HL-60/S4 treated with retinoic acid at 250 ng/mL for 4 days and 3 days (cell line): ENCODE measurements at regions not wholly inside any gene's neighbourhood (a gene's known extent, or its start where the extent isn't known, plus 50 kb on each side); places are given as distances from the start of the nearest gene placed in this dataset.

Experiments
- in situ Hi-C: fragments of 300-500 bp; cut with MboI; formaldehyde crosslinking; loops from 2 replicates; pipeline ENCODE4 v1.7.0; 2022; ENCODE audit warnings: low sequenced_read_pairs

DNA sequence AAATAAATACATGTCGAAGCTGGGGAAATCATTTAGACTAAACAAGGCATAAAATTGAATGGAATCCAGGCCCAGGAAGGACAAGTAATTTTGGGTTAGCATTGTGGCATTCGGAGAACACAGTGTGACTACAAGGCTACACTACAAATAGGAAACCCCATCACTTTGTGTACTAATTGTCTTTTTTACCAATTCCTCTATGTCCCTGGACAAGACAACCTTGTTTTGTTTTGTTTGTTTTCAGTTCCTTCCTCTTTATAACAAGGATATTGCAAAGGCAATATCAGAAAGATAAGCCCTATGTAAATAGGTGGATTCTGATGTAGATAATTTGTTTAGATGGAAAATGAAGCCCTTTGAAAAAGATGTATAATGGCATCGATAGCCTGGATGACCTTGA, 215.9 kb upstream of the MKLN1 start:
- in situ Hi-C loops: no loop called here

- in situ Hi-C loops: no loop called here
Observed at GRCh38 chr7:131112431-131112830, 215.2 kb upstream of the MKLN1 start.

DNA sequence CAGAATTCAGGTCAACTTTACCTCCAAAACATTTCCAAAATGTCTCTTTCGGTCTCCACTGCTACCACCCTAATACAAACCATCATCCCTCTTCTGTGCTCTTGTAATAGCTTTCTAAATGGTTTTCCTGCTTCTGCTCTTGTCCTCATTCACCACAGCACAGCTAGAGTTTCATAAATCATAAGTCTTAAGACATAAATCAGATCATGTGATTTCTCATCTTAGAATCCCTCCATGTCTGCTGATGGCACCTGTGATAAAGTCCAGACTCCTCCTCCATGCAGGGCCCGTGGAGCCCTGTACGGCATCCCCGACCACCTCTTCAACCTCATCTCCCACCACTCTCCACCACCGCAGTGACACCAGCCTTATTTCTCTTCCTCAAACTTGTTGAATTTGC, 212.3 kb upstream of the MKLN1 start:
- in situ Hi-C loops: no loop called here

DNA sequence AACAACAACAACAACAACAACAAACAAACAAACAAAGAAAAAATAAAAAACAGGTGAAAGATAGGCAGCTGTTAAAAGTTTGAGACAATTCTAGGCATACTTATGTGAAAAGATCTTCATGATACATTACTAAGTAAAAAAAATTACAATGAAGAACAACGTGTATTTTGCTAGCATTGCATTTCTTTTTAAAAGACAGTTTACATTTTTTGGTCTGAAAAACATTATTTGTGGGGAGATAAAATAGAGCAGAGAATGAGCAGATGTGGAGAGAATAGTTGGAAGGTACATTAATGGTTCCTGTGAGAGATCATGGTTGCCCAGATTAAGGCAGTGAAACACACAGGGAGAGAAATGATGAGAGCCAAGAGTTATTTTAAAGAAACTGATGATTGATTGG, 210.2 kb upstream of the MKLN1 start:
- in situ Hi-C loops: no loop called here

DNA sequence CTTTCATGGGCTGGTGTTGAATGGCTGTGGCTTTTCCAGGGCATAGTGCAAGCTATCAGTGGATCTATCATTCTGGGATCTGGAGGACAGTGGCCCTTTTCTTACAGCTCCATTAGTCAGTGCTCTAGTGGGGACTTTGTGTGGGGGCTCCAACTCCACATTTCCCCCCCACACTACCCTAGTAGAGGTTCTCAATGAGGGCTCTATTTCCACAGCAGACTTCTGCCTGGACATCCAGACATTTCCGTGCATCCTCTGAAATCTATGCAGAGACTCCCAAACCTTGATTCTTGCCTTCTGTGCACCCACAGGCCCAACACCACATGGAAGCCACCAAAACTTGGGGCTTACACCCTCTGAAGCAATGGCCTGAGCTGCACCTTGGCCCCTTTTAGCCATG, 208.3 kb upstream of the MKLN1 start:
- in situ Hi-C loops: no loop called here

DNA sequence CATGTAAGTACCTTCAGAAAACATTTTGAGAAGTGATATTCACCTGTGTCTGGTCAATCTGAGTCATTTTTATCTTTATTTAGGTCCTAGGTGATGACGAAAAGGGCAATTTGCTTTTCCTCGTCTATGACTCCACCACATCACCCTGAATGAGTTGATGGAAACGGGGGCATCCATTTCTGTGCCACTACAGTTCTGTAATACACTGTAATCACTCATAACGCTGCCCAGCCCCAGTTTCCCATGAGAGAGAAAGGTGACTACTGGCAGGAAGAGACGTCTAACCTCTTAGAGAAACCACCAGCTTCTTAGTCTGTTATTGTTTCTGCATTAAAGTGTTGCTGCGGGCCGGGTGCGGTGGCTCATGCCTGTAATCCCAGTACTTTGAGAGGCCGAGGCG, 205.3 kb upstream of the MKLN1 start:
- in situ Hi-C loops: no loop called here

DNA sequence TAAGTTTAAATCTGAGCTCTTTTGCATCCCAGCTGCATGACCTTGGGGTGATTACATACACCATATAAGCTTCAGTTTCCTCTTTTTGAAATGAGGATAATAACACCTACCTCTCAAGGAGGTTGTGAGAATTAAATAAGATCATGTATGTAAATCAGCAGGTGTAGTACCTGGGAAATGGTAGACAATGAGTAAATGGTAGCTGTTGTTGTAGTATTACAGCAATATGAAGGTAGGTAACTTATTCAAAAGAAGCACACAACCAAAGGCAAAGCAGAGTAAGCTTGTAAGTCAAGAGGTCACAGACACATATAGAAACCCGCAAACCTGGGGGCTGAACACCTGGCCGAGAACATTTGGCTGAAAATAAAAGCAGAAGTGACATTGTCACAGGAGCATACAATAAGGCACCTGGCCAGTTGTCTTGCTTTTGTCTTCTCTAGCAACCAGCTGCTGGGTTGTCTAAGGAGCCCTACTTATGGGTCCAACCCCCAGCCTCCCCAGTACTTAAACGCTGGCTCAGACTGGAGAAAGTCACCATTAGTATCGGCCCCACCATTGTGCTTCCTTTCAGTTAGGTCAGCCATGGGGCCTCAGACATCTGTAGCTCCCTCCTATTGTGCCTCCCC, 203.6 kb upstream of the MKLN1 start:
- in situ Hi-C loops: no loop called here

DNA sequence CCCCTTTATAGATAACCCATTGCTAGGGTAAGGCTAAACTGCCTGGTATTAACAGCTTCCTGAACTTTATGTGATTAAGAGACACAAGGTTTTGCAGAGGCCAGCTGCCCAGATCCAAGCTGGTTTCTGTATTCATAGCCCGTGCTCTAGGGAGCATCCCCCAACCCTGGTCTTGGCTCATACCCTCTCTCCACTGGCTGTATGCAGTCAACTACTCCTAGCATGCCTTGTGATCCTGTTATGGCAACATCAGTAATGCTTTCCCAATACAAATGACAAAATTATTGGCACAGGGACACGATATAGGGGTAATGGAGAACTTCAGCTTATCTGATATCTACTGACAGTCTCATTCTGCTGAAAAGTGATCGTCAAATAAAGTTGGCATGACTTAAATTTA, 202.8 kb upstream of the MKLN1 start:
- in situ Hi-C loops: no loop called here

DNA sequence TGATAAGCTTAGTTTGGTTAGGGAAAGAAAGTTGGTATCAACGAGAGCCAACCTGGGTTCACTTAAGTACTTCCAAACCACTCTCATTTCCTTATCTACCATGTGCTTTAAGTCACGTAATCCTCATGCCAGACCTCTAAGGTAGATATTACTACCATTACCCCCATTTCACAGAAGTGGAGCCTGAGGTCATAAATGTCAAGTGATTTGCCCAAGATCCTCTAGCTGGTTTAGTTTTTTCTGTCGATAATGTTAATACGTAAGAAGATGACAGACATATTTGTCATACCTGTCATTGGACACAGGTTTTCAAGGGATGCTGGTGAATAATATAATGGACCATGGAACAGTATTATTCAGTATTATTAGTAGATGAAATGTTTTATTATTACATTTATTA, 197.4 kb upstream of the MKLN1 start:
- in situ Hi-C loops: no loop called here

DNA sequence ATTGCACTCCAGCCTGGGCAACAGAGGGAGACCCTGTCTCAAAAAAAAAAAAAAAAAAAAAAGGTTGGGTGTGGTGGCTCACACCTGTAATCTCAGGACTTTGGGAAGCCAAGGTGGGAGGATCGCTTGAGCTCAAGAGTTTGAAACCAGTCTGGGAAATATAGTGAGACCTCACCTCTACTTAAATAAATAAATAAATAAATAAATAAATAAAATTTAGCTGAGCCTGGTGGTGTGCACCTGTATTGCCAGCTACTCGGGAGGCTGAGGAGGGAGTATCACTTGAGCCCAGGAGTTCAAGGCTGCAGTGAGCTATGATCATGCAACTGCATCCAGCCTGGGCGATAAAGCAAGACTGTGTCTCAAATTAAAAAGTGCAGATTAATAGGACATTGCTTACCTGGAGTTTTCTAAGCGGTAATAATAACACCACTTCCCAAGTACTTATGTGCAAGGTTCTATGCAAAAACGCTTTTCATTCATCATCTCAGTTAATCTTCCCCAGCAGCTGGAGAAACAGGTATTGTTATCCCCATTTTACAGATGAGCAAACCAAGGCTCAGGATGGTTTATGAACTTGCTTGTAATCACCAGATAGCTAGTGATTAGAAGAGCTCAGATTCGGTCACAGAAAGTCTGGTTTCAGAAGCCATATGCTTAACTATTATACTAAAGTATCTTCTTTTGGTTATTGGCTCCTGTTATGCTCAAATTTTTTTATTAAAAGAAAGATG, 196.5 kb upstream of the MKLN1 start:
- in situ Hi-C loops: no loop called here

- in situ Hi-C loops: no loop called here
Observed at GRCh38 chr7:131131746-131132431, 195.8 kb upstream of the MKLN1 start.

GRCh38 chr7:131139462-131139861, 188.2 kb upstream of the MKLN1 start:
- in situ Hi-C loops: no loop called here

- in situ Hi-C loops: no loop called here
Observed at GRCh38 chr7:131141443-131141967, 186.2 kb upstream of the MKLN1 start.

DNA sequence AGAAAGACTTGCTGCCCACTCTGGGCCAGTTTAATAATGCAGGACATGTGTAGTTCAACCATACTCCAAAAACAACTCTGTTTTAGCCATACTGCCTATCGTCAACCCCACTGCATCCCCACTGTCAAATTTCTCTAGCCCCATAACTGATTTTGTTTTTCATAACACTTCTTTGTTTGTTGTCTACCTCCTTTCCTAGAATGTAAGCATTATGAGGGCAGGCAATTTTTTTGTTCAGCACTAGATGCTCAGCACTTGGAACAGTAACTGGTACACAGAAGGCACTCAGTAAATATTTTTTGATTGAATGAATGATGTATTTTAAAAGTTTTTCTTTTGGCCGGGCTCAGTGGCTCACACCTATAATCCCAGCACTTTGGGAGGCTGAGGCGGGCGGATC, 183.8 kb upstream of the MKLN1 start:
- in situ Hi-C loops: no loop called here

DNA sequence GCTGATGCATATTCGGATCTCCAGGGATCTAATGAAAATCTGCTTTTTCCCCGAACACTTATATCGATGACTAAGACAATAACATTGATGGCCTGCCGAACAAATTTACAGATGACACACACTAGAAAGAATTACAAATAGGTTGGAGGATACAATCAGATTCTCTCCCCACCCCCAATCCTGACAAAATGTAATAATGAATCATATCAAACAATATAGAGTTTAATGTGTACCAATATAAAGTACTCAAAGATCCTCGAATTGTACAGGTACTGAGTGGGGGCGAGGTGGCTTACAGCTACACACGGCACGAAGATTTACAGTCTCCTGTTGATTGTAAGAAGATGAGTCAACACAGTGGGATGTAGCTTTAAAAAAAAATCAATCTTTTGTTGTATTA, 182.7 kb upstream of the MKLN1 start:
- in situ Hi-C loops: no loop called here

DNA sequence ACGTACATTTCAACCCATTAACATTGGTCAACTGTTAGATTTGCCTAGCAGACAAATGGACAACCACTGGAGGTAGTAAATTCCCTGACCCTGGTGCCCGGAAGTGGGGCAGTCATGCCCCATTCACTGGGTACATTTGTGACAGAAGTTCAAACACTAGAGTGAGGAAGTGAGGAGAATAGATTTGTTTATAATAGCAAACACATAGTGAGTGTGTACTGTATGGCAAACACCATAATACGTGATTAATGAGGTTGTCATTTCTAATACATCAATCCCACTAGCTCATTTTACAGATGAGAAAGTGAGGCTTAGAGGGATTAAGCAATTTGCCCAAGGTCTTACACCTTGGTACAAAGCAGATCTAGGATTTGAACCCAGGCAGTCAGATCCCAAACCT, 181.9 kb upstream of the MKLN1 start:
- in situ Hi-C loops: no loop called here

GRCh38 chr7:131147604-131148003, 180.1 kb upstream of the MKLN1 start:
- in situ Hi-C loops: no loop called here

- in situ Hi-C loops: no loop called here
Observed at GRCh38 chr7:131148258-131148657, 179.4 kb upstream of the MKLN1 start.

GRCh38 chr7:131148708-131149428, 178.8 kb upstream of the MKLN1 start:
- in situ Hi-C loops: no loop called here

DNA sequence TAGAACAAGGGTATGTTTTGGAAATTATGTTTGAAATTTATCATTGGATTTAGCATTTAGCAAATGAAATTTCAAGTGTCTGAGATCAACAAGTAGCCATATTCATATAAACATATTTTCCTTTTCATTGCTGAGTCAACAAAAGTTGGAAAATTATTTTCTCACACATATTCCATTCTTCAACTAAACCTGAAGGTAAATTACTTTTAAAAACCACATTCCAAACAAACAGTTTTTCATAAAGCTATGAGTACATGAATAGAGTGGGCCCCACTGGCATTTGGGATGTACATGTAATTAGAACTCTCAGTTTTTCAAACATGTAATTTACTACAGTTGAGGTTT, 178.3 kb upstream of the MKLN1 start:
- in situ Hi-C loops: no loop called here

- in situ Hi-C loops: no loop called here
Observed at GRCh38 chr7:131149840-131150239, 177.8 kb upstream of the MKLN1 start.

GRCh38 chr7:131151034-131151433, 176.6 kb upstream of the MKLN1 start:
- in situ Hi-C loops: no loop called here
